ENCODE measurements at regions not wholly inside any gene's neighbourhood (a gene's known extent, or its start where the extent isn't known, plus 50 kb on each side); places are given as distances from the start of the nearest gene placed in this dataset.

DNA sequence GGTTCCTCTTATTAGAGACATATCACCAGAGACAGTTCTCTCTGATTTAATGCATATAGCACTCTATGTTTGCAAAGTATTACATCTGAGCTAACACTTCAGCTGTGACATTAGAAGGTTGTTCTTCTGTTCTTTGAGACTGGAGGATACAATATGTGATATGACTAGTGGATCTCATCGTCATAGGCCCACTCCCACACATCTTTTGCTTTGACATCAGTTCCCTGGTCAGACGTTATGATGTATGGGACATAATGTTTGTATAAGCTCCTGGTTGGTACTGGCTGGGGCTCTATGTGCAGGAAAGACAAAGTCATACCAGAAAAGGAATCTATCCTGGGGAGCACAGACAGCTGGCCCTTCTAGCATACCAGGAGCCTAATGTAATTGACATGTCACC is 57.7 kb upstream of the MAML3 start:
- no peak for DNase-seq

DNA sequence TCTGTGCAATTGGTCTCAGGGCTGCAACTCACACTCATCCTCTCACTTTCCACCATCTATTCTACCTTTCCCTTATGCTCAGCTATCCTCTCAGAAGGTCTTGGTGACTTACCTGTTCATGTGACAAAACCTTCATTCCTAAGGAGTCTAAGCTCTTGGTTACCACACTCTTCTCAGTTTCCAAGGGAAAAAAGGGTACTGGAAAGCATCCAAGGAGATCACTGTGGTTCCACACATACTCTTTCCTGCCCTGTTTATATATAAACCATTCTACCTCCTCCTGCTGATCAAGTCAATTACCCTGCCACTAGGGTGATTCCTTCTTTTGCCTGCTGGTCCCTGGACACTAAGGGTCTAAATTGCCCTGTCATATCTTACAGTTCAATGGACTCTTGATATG is 57.2 kb upstream of the MAML3 start:
- DNase-seq: no peak

DNA sequence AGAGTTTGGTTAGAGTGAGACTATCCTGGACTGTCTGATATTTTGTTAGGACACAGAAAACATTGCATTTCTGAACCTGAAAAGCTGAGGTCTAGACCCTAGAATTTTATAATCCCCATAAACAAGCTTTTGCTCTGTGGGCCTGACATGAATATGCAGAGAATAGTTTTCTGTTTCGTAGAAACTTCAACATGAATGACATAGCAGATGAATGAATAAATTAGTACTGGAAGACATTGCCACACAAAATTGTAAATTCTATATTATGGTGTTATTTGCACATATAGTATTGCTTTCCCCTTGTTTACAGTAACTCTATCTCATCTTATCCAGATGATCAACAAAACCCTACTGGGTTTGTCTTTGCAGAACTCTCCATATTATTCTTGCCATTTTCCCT is 54.9 kb upstream of the MAML3 start:
- DNase-seq: no peak

All from SIG-M5 (cell line).